Adrenal gland (tissue), 9 donors: ENCODE measurements at regions not wholly inside any gene's neighbourhood (a gene's known extent, or its start where the extent isn't known, plus 50 kb on each side); places are given as distances from the start of the nearest gene placed in this dataset.

ENCODE experiments used
- DNase-seq, 7 donors: peaks; one replicate each; pipeline ENCODE4 v3.0.0-alpha.2; 2019 to 2020
- H3K27ac ChIP-seq, 5 donors: fragments of 200-600 bp; sonication (generic) in 4 of 5; 1 replicate in 3 of 5; 2 replicates in 2 of 5; pipeline versions ENCODE4 v1.5.1 to v1.8.0; 2016 to 2020; ENCODE audit warnings: mild to moderate bottlenecking in 1 of 5
- H3K27me3 ChIP-seq: fragments of 200-600 bp; 2 replicates; pipeline ENCODE4 v1.8.0; 2021
- H3K36me3 ChIP-seq, 2 donors: fragments of 200-600 bp; replicated peaks in 1 of 2; 1 replicate in 1 of 2; 2 replicates in 1 of 2; pipeline versions ENCODE4 v1.5.1 to v1.8.0; 2018 to 2022
- H3K4me1 ChIP-seq, 2 donors: fragments of 200-600 bp; replicated peaks in 1 of 2; 1 replicate in 1 of 2; 2 replicates in 1 of 2; pipeline versions ENCODE4 v1.5.1 to v1.8.0; 2018 to 2021
- H3K4me3 ChIP-seq, 4 donors: fragments of 200-600 bp; sonication (generic) in 3 of 4; one replicate each; pipeline ENCODE4 v1.5.1; 2016 to 2018
- H3K9me3 ChIP-seq, 3 donors: fragments of 200-600 bp; sonication (generic) in 1 of 3; replicated peaks in 1 of 3; 1 replicate in 2 of 3; 2 replicates in 1 of 3; pipeline versions ENCODE4 v1.5.1 to v1.8.0; 2016 to 2021
- POLR2A ChIP-seq, 2 donors: fragments of 450-650 bp; IDR thresholded peaks; one replicate each; pipeline ENCODE4 v1.6.1; 2017; ENCODE audit warnings: antibody characterized with exemption in 2 of 2, mild to moderate bottlenecking in 2 of 2, moderate library complexity in 1 of 2
- WGBS, 4 donors: extraction: QIAGEN DNeasy Blood & Tissue Kit in 2 of 4; methylation state at CpG; one replicate each; pipeline versions ENCODE4 v1.1.5 to v1.1.7; 2013 to 2017; 5-methylcytosine and 5-hydroxymethylcytosine counted together
- intact Hi-C, 2 donors: fragments of 100-400 bp; cut with DNase I; formaldehyde crosslinking; loops; one replicate each; pipeline versions ENCODE4 v1.14.1 to v1.15.0; 2022 to 2023
- TF ChIP-seq, protein P1 (sequence below), 6 experiments: fragments of 450-650 bp in 4 of 6; fragments of 200-600 bp in 2 of 6; sonication (generic) in 1 of 6; IDR thresholded peaks; 1 replicate in 5 of 6; 2 replicates in 1 of 6; pipeline versions ENCODE4 v1.5.1 to v1.8.0; 2016 to 2021; ENCODE audit warnings: antibody characterized with exemption in 6 of 6, mild to moderate bottlenecking in 2 of 6, moderate library complexity in 1 of 6
- donor health status: healthy with polysubstance abuse.
- donor health status: Bipolar disorder and iron deficiency.
- donor health status: DM: yes; HTN: yes; CAD: no.
- donor health status: DM: no; HTN: no; CAD: no.
- donor health status: DM: no; HTN: no; CAD: no.

- Histone ChIP-seq H3K36me3 (no peaks in the 10 kb centered on the region), H3K4me1 (no peaks in the 10 kb centered on the region), H3K4me3 (no peak overlapping the region), H3K27ac (no peak overlapping the region), H3K27me3 (no peaks in the 10 kb centered on the region), H3K9me3 (no peaks in the 10 kb centered on the region)
- DNase-seq, result no peak
- intact Hi-C loops, result no loop called here
- TF ChIP-seq POLR2A (IDR thresholded peaks at IDR 0.05), result no peak
- 85 to 92% (median 85%) methylated on average over 2 of the region's 2 CpGs for WGBS, 4 donors
These were observed 1232.3 kb downstream of the REEP3 start for GRCh38 chr10:64753516-64753915.

GRCh38 chr10:64760371-64760770, 1239.2 kb downstream of the REEP3 start:
- Histone ChIP-seq H3K4me1 (no peaks in the 10 kb centered on the region), H3K27me3 (no peaks in the 10 kb centered on the region), H3K36me3 (no peaks in the 10 kb centered on the region), H3K4me3 (no peak overlapping the region), H3K27ac (no peak overlapping the region), H3K9me3 (no peaks in the 10 kb centered on the region)
- no peak for TF ChIP-seq POLR2A (IDR thresholded peaks at IDR 0.05)
- TF ChIP-seq, protein P1, sequence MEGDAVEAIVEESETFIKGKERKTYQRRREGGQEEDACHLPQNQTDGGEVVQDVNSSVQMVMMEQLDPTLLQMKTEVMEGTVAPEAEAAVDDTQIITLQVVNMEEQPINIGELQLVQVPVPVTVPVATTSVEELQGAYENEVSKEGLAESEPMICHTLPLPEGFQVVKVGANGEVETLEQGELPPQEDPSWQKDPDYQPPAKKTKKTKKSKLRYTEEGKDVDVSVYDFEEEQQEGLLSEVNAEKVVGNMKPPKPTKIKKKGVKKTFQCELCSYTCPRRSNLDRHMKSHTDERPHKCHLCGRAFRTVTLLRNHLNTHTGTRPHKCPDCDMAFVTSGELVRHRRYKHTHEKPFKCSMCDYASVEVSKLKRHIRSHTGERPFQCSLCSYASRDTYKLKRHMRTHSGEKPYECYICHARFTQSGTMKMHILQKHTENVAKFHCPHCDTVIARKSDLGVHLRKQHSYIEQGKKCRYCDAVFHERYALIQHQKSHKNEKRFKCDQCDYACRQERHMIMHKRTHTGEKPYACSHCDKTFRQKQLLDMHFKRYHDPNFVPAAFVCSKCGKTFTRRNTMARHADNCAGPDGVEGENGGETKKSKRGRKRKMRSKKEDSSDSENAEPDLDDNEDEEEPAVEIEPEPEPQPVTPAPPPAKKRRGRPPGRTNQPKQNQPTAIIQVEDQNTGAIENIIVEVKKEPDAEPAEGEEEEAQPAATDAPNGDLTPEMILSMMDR (IDR thresholded peaks at IDR 0.05), result no peak
- WGBS, 4 donors, result 76 to 85% (median 78%) methylated on average over 4 of the region's 4 CpGs
- DNase-seq, result no peak
- intact Hi-C loops, result no loop called here

DNA sequence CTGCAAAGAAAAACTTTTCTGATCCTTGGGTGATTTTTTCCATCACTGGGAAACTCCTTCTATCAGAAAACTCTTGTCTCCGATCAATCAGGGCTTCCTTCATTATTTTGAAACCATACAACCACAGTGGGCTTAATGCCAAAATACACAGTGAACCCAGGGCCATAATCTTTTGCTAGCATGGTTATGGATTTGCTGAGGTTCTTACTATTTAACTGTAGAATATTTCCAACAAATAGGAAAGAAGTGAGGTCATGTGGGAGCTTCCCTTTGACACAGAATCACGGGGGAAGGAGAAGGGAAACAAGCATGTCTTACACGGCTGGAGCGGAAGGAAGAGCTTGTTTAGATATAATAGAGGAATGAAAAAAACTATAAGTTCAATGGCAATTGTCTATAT, 1241.7 kb downstream of the REEP3 start:
- DNase-seq, result no peak
- Histone ChIP-seq H3K27me3 (no peaks in the 10 kb centered on the region), H3K27ac (no peak overlapping the region), H3K36me3 (no peaks in the 10 kb centered on the region), H3K4me3 (no peak overlapping the region), H3K9me3 (no peaks in the 10 kb centered on the region), H3K4me1 (no peaks in the 10 kb centered on the region)
- no peak for TF ChIP-seq POLR2A (IDR thresholded peaks at IDR 0.05)
- TF ChIP-seq, protein P1 (IDR thresholded peaks at IDR 0.05), result no peak
- intact Hi-C loops, result no loop called here
- WGBS, 4 donors, result 65 to 74% (median 72%) methylated on average over 4 of the region's 4 CpGs

GRCh38 chr10:64765498-64765897, 1244.3 kb downstream of the REEP3 start:
- H3K4me1 ChIP-seq, result no peaks in the 10 kb centered on the region
- H3K9me3 ChIP-seq, result no peaks in the 10 kb centered on the region
- H3K36me3 ChIP-seq, result no peaks in the 10 kb centered on the region
- H3K27ac ChIP-seq, result no peak overlapping the region
- TF ChIP-seq, protein P1 (IDR thresholded peaks at IDR 0.05), result no peak
- no peak for TF ChIP-seq POLR2A (IDR thresholded peaks at IDR 0.05)
- H3K4me3 ChIP-seq, result no peak overlapping the region
- no peaks in the 10 kb centered on the region for H3K27me3 ChIP-seq
- WGBS, 4 donors, result 86 to 91% (median 89%) methylated on average over 2 of the region's 2 CpGs
- no peak for DNase-seq
- intact Hi-C loops, result no loop called here

DNA sequence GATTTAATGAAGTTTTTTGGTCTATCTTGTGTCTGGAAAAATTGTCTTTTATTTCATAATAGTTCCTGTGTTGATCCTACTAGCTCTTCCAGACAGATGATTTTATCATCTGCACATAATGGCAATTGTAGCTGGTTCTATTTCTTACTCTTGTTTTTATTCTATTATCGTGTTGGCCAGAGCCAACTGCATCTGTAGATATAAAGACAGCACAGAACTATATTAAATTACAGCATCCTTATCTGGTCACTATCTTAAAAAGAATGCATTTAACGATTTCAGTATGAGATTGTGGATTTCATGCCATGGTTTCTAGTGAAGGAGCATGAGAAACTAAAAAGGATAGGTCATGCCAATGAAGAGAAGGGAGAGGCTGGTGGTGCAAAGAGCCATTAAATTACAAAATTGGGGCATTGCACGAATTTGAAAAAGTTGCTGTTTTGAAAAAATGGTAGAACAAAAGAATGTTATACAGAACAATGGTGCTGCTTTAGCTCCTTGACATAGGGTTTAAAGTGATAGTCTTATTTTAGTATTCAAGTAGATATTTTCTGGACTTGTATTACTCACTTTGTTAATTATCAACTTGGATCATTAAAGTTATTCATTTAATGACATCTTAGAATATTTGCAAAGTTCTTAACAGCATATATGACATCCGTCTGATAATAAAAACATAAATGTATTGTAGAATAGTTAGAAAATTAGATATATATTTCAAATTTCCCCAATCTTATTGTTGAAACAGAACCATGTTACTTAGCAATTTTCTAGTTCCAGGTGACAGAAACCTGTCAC, 1250.3 kb downstream of the REEP3 start:
- Histone ChIP-seq H3K27me3 (no peaks in the 10 kb centered on the region), H3K27ac (no peak overlapping the region), H3K9me3 (no peaks in the 10 kb centered on the region), H3K36me3 (no peaks in the 10 kb centered on the region), H3K4me3 (no peak overlapping the region), H3K4me1 (no peaks in the 10 kb centered on the region)
- no peak for TF ChIP-seq POLR2A (IDR thresholded peaks at IDR 0.05)
- TF ChIP-seq, protein P1 (IDR thresholded peaks at IDR 0.05), result no peak
- 63 to 71% (median 66%) methylated on average over 4 of the region's 4 CpGs for WGBS, 4 donors
- intact Hi-C loops, result no loop called here
- no peak for DNase-seq
